HEK293 (cell line): ENCODE measurements at regions not wholly inside any gene's neighbourhood (a gene's known extent, or its start where the extent isn't known, plus 50 kb on each side); places are given as distances from the start of the nearest gene placed in this dataset.

Source experiments
- BCL11B ChIP-seq: fragments of 450-650 bp; formaldehyde crosslinking; IDR thresholded peaks from 2 replicates; pipeline ENCODE4 v1.5.1; 2016; ENCODE audit warnings: low read depth, missing biosample characterization, missing genetic modification characterization
- EGR2 ChIP-seq: fragments of 450-650 bp; formaldehyde crosslinking; IDR thresholded peaks from 2 replicates; pipeline ENCODE4 v1.5.1; 2016; ENCODE audit warnings: low read depth, missing biosample characterization, missing genetic modification characterization
- TCF7L2 ChIP-seq: IDR thresholded peaks from 2 replicates; pipeline ENCODE4 v1.6.1; 2011; ENCODE audit warnings: low read depth, mild to moderate bottlenecking, inconsistent platforms, low read length, moderate library complexity, borderline replicate concordance
- WT1 ChIP-seq: fragments of 450-650 bp; formaldehyde crosslinking; IDR thresholded peaks from 2 replicates; pipeline ENCODE4 v1.5.1; 2016; ENCODE audit warnings: missing biosample characterization, missing genetic modification characterization
- ZIC2 ChIP-seq: fragments of 450-650 bp; formaldehyde crosslinking; IDR thresholded peaks from 2 replicates; pipeline ENCODE4 v1.5.1; 2016; ENCODE audit warnings: missing biosample characterization, missing genetic modification characterization
- ZNF138 ChIP-seq: fragments of 450-650 bp; formaldehyde crosslinking; IDR thresholded peaks from 2 replicates; pipeline ENCODE4 v1.5.1; 2016; ENCODE audit warnings: missing biosample characterization, missing genetic modification characterization, borderline replicate concordance
- ZNF335 ChIP-seq: fragments of 450-650 bp; formaldehyde crosslinking; conservative IDR thresholded peaks from 2 replicates; pipeline ENCODE4 v1.5.1; 2016; ENCODE audit warnings: missing biosample characterization, missing genetic modification characterization
- ZNF354C ChIP-seq: fragments of 450-650 bp; formaldehyde crosslinking; IDR thresholded peaks from 2 replicates; pipeline ENCODE4 v1.5.1; 2016; ENCODE audit warnings: missing biosample characterization, missing genetic modification characterization, low read depth, borderline replicate concordance
- ZNF521 ChIP-seq: fragments of 450-650 bp; formaldehyde crosslinking; IDR thresholded peaks from 2 replicates; pipeline ENCODE4 v1.5.1; 2017; ENCODE audit warnings: missing biosample characterization, mild to moderate bottlenecking, missing genetic modification characterization
- TF ChIP-seq, protein P1 (sequence below): fragments of 450-650 bp; formaldehyde crosslinking; IDR thresholded peaks from 2 replicates; pipeline ENCODE4 v1.5.1; 2016; ENCODE audit warnings: missing biosample characterization, missing genetic modification characterization
- TF ChIP-seq, protein P2 (sequence below): fragments of 450-650 bp; formaldehyde crosslinking; IDR thresholded peaks from 2 replicates; pipeline ENCODE4 v1.5.1; 2016; ENCODE audit warnings: missing biosample characterization, missing genetic modification characterization, low read depth
- TF ChIP-seq, protein P3 (sequence below): sonication (generic); formaldehyde crosslinking; IDR thresholded peaks from 2 replicates; pipeline ENCODE4 v1.8.1; 2022; ENCODE audit warnings: mild to moderate bottlenecking, moderate library complexity, missing genetic modification reagents

DNA sequence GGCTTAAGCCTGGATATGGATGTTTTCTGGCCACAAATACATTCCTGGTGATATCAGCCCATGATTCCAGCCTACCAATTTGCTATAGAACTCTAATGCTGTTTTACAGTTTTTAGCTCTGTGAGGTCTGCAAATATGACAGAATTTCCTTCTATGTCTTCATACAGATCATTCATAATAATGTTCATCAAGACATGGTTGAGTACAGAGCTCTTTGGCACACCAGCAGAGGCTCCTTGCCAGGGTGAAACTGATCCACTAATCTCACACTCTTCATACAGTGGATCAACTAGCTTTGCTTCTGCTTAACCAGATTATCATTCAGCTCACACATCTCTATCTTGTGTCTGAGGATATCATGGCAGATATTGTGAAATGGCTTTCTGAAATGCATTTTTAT lies 672.1 kb downstream of the STK39 start:
- TF ChIP-seq, protein P1, sequence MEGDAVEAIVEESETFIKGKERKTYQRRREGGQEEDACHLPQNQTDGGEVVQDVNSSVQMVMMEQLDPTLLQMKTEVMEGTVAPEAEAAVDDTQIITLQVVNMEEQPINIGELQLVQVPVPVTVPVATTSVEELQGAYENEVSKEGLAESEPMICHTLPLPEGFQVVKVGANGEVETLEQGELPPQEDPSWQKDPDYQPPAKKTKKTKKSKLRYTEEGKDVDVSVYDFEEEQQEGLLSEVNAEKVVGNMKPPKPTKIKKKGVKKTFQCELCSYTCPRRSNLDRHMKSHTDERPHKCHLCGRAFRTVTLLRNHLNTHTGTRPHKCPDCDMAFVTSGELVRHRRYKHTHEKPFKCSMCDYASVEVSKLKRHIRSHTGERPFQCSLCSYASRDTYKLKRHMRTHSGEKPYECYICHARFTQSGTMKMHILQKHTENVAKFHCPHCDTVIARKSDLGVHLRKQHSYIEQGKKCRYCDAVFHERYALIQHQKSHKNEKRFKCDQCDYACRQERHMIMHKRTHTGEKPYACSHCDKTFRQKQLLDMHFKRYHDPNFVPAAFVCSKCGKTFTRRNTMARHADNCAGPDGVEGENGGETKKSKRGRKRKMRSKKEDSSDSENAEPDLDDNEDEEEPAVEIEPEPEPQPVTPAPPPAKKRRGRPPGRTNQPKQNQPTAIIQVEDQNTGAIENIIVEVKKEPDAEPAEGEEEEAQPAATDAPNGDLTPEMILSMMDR (tag by site-specific recombination) = no peak
- TF ChIP-seq, protein P2, sequence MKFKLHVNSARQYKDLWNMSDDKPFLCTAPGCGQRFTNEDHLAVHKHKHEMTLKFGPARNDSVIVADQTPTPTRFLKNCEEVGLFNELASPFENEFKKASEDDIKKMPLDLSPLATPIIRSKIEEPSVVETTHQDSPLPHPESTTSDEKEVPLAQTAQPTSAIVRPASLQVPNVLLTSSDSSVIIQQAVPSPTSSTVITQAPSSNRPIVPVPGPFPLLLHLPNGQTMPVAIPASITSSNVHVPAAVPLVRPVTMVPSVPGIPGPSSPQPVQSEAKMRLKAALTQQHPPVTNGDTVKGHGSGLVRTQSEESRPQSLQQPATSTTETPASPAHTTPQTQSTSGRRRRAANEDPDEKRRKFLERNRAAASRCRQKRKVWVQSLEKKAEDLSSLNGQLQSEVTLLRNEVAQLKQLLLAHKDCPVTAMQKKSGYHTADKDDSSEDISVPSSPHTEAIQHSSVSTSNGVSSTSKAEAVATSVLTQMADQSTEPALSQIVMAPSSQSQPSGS (tag by site-specific recombination) = no peak
- TF ChIP-seq ZNF521 (tag by site-specific recombination) = no peak
- TF ChIP-seq WT1 (tag by site-specific recombination) = no peak
- no peak for TF ChIP-seq EGR2 (tag by site-specific recombination)
- no peak for TF ChIP-seq ZNF335 (tag by site-specific recombination)
- TF ChIP-seq BCL11B (tag by site-specific recombination) = no peak
- TF ChIP-seq TCF7L2 = no peak
- TF ChIP-seq ZIC2 (tag by site-specific recombination) = no peak
- TF ChIP-seq ZNF138 = no peak
- no peak for TF ChIP-seq ZNF354C
- TF ChIP-seq, protein P3, sequence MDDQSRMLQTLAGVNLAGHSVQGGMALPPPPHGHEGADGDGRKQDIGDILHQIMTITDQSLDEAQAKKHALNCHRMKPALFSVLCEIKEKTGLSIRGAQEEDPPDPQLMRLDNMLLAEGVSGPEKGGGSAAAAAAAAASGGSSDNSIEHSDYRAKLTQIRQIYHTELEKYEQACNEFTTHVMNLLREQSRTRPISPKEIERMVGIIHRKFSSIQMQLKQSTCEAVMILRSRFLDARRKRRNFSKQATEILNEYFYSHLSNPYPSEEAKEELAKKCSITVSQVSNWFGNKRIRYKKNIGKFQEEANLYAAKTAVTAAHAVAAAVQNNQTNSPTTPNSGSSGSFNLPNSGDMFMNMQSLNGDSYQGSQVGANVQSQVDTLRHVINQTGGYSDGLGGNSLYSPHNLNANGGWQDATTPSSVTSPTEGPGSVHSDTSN (CRISPR knock-in tag) = no peak
